ENCODE measurements at regions not wholly inside any gene's neighbourhood (a gene's known extent, or its start where the extent isn't known, plus 50 kb on each side); places are given as distances from the start of the nearest gene placed in this dataset.

DNA sequence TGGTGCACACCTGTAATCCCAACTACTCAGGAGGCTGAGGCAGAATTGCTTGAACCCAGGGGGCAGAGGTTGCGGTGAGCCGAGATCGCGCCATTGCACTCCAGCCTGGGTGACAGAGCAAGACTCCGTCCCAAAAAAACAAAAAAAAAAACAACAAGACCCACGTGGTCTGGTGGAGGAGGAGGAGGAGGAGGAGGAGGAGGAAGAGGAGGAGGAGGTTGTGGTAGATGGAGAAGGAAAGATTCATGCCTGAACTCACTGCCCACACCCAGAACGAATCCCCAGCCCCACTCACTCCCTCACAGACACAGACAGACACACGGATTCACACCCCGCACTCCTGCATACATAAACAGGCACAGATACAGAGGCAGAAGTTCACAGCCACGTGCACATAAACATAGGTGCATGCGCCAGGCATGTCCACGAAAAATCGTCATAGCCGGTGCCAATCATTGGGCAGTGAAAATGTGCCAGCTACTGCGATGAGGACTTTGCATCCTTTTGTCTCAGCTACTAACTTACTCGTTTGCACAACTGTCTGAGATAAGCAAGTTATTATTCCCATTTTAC, 138.5 kb downstream of the WSCD1 start:
- Histone ChIP-seq H3K27ac (no peak overlapping the region), H3K36me3 (ENCODE audit: low read depth, missing control alignments) (no peaks in the 10 kb centered on the region), H3K4me3 (no peak overlapping the region), H3K4me1 (no peaks in the 10 kb centered on the region), H3K27me3 (no peaks in the 10 kb centered on the region), H3K9me3 (no peaks in the 10 kb centered on the region)
- intact Hi-C loops (cut with DNase I; ENCODE audit: low total_unique reads): no loop called here
- WGBS, 2 donors: 73 to 81% methylated on average over 16 of the region's 16 CpGs
- no peak for DNase-seq
- TF ChIP-seq, protein P1, sequence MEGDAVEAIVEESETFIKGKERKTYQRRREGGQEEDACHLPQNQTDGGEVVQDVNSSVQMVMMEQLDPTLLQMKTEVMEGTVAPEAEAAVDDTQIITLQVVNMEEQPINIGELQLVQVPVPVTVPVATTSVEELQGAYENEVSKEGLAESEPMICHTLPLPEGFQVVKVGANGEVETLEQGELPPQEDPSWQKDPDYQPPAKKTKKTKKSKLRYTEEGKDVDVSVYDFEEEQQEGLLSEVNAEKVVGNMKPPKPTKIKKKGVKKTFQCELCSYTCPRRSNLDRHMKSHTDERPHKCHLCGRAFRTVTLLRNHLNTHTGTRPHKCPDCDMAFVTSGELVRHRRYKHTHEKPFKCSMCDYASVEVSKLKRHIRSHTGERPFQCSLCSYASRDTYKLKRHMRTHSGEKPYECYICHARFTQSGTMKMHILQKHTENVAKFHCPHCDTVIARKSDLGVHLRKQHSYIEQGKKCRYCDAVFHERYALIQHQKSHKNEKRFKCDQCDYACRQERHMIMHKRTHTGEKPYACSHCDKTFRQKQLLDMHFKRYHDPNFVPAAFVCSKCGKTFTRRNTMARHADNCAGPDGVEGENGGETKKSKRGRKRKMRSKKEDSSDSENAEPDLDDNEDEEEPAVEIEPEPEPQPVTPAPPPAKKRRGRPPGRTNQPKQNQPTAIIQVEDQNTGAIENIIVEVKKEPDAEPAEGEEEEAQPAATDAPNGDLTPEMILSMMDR (IDR thresholded peaks at IDR 0.05): no peak
- TF ChIP-seq POLR2A (IDR thresholded peaks at IDR 0.05): no peak

DNA sequence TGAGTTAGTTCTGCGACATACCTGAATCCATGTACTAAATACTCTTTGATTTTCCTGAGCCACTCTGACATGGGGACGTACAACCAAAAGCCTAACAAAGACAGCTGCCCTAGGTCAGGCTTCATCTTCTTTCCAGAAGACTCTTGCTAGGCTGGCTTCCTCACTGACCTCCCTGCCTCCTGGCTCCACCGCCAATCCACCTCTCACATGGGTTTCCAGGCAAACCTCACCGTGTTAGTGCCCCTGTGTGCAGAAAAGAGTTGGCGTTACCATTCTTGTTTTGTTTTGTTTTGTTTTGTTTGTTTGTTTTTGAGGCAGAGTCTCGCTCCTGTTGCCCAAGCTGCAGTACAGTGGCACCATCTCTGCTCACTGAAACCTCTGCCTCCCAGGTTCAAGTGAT, 135.3 kb downstream of the WSCD1 start:
- DNase-seq: no peak
- Histone ChIP-seq H3K9me3 (no peaks in the 10 kb centered on the region), H3K4me1 (no peaks in the 10 kb centered on the region), H3K27me3 (no peaks in the 10 kb centered on the region), H3K4me3 (no peak overlapping the region), H3K27ac (no peak overlapping the region), H3K36me3 (ENCODE audit: low read depth, missing control alignments) (no peaks in the 10 kb centered on the region)
- TF ChIP-seq POLR2A (IDR thresholded peaks at IDR 0.05): no peak
- TF ChIP-seq, protein P1 (IDR thresholded peaks at IDR 0.05): no peak
- 86 to 91% methylated on average over 6 of the region's 6 CpGs for WGBS, 2 donors
- intact Hi-C loops (cut with DNase I; ENCODE audit: low total_unique reads): no loop called here

DNA sequence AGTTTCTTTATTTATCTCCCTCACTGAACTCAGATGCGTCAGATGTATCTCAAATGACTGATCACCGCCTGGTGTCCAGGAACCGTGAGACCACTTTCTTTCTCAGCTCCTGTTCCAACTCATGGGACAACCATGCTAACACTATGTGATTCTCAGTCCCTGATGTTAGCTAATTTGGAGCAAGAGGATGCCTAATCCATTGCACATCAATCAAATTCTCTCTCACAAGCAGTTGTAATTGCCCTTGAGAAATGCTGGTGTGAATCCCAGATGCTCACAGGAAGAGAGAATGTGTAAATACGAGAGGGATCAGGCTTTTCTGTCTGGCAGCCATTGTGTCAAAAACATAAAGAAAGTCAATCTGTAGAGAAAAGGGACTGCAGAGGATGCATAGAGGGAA, 134.9 kb downstream of the WSCD1 start:
- intact Hi-C loops (cut with DNase I; ENCODE audit: low total_unique reads): no loop called here
- Histone ChIP-seq H3K4me3 (no peak overlapping the region), H3K9me3 (no peaks in the 10 kb centered on the region), H3K27ac (no peak overlapping the region), H3K27me3 (no peaks in the 10 kb centered on the region), H3K36me3 (ENCODE audit: low read depth, missing control alignments) (no peaks in the 10 kb centered on the region), H3K4me1 (no peaks in the 10 kb centered on the region)
- DNase-seq: no peak
- TF ChIP-seq POLR2A (IDR thresholded peaks at IDR 0.05): no peak
- TF ChIP-seq, protein P1 (IDR thresholded peaks at IDR 0.05): no peak
- 59 to 62% methylated on average over 4 of the region's 4 CpGs for WGBS, 2 donors

DNA sequence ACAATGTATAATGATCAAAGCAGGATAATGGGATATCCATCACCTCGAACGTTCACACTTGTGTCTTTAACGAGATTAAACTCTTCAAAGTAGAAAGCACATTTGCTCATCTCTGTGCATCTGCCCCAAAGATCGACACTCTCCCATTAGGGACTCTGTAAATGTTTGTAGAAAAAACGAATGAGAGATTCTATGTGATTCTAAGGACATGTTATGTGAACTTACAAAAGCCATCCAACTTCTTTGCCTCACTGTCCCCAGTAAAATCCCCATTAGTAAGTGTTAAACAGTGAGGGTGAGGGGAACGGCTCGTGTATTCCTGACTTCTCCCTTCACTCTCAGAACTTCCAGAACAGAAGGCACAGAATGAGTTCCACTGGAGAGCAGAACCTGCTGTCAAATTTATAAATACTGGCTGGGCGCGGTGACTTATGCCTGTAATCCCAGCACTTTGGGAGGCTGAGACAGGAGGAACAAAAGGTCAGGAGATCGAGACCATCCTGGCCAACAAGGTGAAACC, 134.1 kb downstream of the WSCD1 start:
- TF ChIP-seq, protein P1 (IDR thresholded peaks at IDR 0.05): no peak
- no peak for TF ChIP-seq POLR2A (IDR thresholded peaks at IDR 0.05)
- Histone ChIP-seq H3K27me3 (no peaks in the 10 kb centered on the region), H3K9me3 (no peaks in the 10 kb centered on the region), H3K27ac (no peak overlapping the region), H3K4me1 (no peaks in the 10 kb centered on the region), H3K36me3 (ENCODE audit: low read depth, missing control alignments) (no peaks in the 10 kb centered on the region), H3K4me3 (no peak overlapping the region)
- 82 to 85% methylated on average over 10 of the region's 10 CpGs for whole genome bisulfite sequencing, 2 donors
- no peak for DNase-seq
- intact Hi-C loops (cut with DNase I; ENCODE audit: low total_unique reads): no loop called here

DNA sequence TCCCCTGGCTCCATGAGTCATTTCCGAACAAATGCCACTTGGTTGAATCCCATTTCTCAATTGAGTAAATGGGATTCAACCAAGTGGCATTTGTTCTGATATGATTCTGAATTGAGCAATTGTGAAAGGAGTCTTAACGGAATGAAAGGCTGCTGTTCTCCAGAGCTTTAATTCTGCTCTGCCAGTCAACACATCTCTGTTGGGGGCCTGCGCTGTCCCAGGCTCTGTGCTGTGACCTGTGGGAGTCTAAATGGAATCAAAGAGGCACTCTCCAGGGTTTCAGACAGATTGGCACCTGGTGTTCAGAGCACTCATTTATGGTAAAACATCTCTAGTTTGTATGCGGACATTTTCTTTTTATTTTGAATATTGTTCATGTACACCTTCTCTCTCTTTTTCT, 126.2 kb downstream of the WSCD1 start:
- H3K4me3 ChIP-seq: no peak overlapping the region
- DNase-seq: no peak

More for the DNA sequence above, 126.2 kb downstream of the WSCD1 start:
- 89 to 90% methylated on average over 4 of the region's 4 CpGs for WGBS, 2 donors
- no peaks in the 10 kb centered on the region for H3K36me3 ChIP-seq (ENCODE audit: low read depth, missing control alignments)
- H3K27me3 ChIP-seq: no peaks in the 10 kb centered on the region
- intact Hi-C loops (cut with DNase I; ENCODE audit: low total_unique reads): no loop called here
- no peak overlapping the region for H3K27ac ChIP-seq
- H3K9me3 ChIP-seq: no peaks in the 10 kb centered on the region
- TF ChIP-seq POLR2A (IDR thresholded peaks at IDR 0.05): no peak
- TF ChIP-seq, protein P1 (IDR thresholded peaks at IDR 0.05): no peak
- no peaks in the 10 kb centered on the region for H3K4me1 ChIP-seq

Data from testis (tissue), 2 donors.